WTC11 (cell line): ENCODE measurements at regions not wholly inside any gene's neighbourhood (a gene's known extent, or its start where the extent isn't known, plus 50 kb on each side); places are given as distances from the start of the nearest gene placed in this dataset.

Experiments used
- ATAC-seq: fragments of 200-7000 bp; cut with Tn5 transposase; 2 replicates; pipeline ENCODE4 v1.10.0; 2021; ENCODE audit warnings: mild to moderate bottlenecking, moderate library complexity
- CTCF ChIA-PET: fragments of 300-600 bp; sonication (Branson Sonifier 250); formaldehyde crosslinking; loops from one replicate; lab custom pipeline; 2021; ENCODE audit warnings: antibody characterized with exemption; lab: Charles Lee
- POLR2A ChIA-PET: fragments of 350-600 bp; sonication (Branson Sonifier 250); formaldehyde crosslinking; loops from one replicate; lab custom pipeline; 2021; ENCODE audit warnings: antibody characterized with exemption; lab: Charles Lee
- DNase-seq: peaks from one replicate; pipeline ENCODE4 v3.0.0; 2021; ENCODE audit warnings: low spot score
- H3K27ac Mint-ChIP-seq: 2 replicates; pipeline ENCODE4 v1.8.0; 2021; ENCODE audit warnings: mixed read lengths
- H3K27me3 Mint-ChIP-seq: 2 replicates; pipeline ENCODE4 v1.8.0; 2021; ENCODE audit warnings: low read depth, mild to moderate bottlenecking, moderate library complexity, mixed read lengths
- H3K36me3 Mint-ChIP-seq: 2 replicates; pipeline ENCODE4 v1.8.0; 2021; ENCODE audit warnings: mixed read lengths
- H3K4me1 Mint-ChIP-seq: 2 replicates; pipeline ENCODE4 v1.8.0; 2022; ENCODE audit warnings: mixed read lengths
- H3K4me3 Mint-ChIP-seq: 2 replicates; pipeline ENCODE4 v1.8.0; 2021; ENCODE audit warnings: mild to moderate bottlenecking, moderate library complexity, mixed read lengths
- H3K9me3 Mint-ChIP-seq: 2 replicates; pipeline ENCODE4 v1.8.0; 2021; ENCODE audit warnings: mixed read lengths
- ATF1 ChIP-seq: sonication (generic); formaldehyde crosslinking; IDR thresholded peaks from 2 replicates; pipeline ENCODE4 v1.8.1; 2023; ENCODE audit warnings: mild to moderate bottlenecking, moderate library complexity, missing genetic modification reagents
- CREB1 ChIP-seq: sonication (generic); formaldehyde crosslinking; IDR thresholded peaks from 2 replicates; pipeline ENCODE4 v1.8.0; 2023; ENCODE audit warnings: mild to moderate bottlenecking, missing genetic modification reagents
- ELF4 ChIP-seq: sonication (generic); formaldehyde crosslinking; IDR thresholded peaks from 2 replicates; pipeline ENCODE4 v1.8.1; 2022; ENCODE audit warnings: low read depth, mild to moderate bottlenecking, moderate library complexity, missing genetic modification reagents
- ESRRA ChIP-seq: sonication (generic); formaldehyde crosslinking; IDR thresholded peaks from 2 replicates; pipeline ENCODE4 v1.8.1; 2022; ENCODE audit warnings: mild to moderate bottlenecking, missing genetic modification reagents, borderline replicate concordance
- ETV6 ChIP-seq: sonication (generic); formaldehyde crosslinking; IDR thresholded peaks from 2 replicates; pipeline ENCODE4 v1.8.1; 2022; ENCODE audit warnings: mild to moderate bottlenecking, missing genetic modification reagents
- NR3C1 ChIP-seq: sonication (generic); formaldehyde crosslinking; conservative IDR thresholded peaks from 2 replicates; pipeline ENCODE4 v1.8.1; 2023; ENCODE audit warnings: low read depth, mild to moderate bottlenecking, missing genetic modification reagents
- OVOL2 ChIP-seq: fragments of 250-450 bp; sonication (Bioruptor Pico); IDR thresholded peaks from 2 replicates; pipeline ENCODE4 v1.9.0; 2021; ENCODE audit warnings: mild to moderate bottlenecking, borderline replicate concordance
- SOX15 ChIP-seq: fragments of 250-450 bp; sonication (Bioruptor Pico); IDR thresholded peaks from 2 replicates; pipeline ENCODE4 v1.9.0; 2021; ENCODE audit warnings: mild to moderate bottlenecking
- TEAD1 ChIP-seq: sonication (generic); formaldehyde crosslinking; IDR thresholded peaks from 2 replicates; pipeline ENCODE4 v1.8.0; 2022; ENCODE audit warnings: mild to moderate bottlenecking, missing genetic modification reagents
- TEAD4 ChIP-seq: sonication (generic); formaldehyde crosslinking; IDR thresholded peaks from 2 replicates; pipeline ENCODE4 v1.8.0; 2022; ENCODE audit warnings: mild to moderate bottlenecking, missing genetic modification reagents
- ZBTB21 ChIP-seq: sonication (generic); formaldehyde crosslinking; IDR thresholded peaks from 2 replicates; pipeline ENCODE4 v1.8.1; 2023; ENCODE audit warnings: mild to moderate bottlenecking, missing genetic modification reagents, borderline replicate concordance
- ZNF263 ChIP-seq: sonication (generic); formaldehyde crosslinking; IDR thresholded peaks from 2 replicates; pipeline ENCODE4 v1.8.1; 2022; ENCODE audit warnings: low read depth, mild to moderate bottlenecking, moderate library complexity, missing genetic modification reagents
- ZNF396 ChIP-seq: fragments of 250-450 bp; sonication (Bioruptor Pico); IDR thresholded peaks from 2 replicates; pipeline ENCODE4 v1.8.0; 2021; ENCODE audit warnings: mild to moderate bottlenecking, moderate library complexity, borderline replicate concordance
- ZNF416 ChIP-seq: fragments of 250-450 bp; sonication (Bioruptor Pico); IDR thresholded peaks from 2 replicates; pipeline ENCODE4 v1.9.0; 2021; ENCODE audit warnings: mild to moderate bottlenecking, inconsistent platforms
- TF ChIP-seq, protein P1 (sequence below): sonication (generic); formaldehyde crosslinking; IDR thresholded peaks from 2 replicates; pipeline ENCODE4 v1.8.0; 2022; ENCODE audit warnings: mild to moderate bottlenecking, missing genetic modification reagents
- TF ChIP-seq, protein P2 (sequence below): fragments of 250-450 bp; sonication (Bioruptor Pico); IDR thresholded peaks from 2 replicates; pipeline ENCODE4 v1.9.0; 2021; ENCODE audit warnings: mild to moderate bottlenecking, borderline replicate concordance
- TF ChIP-seq, protein P3 (sequence below): sonication (generic); formaldehyde crosslinking; IDR thresholded peaks from 2 replicates; pipeline ENCODE4 v1.8.1; 2022; ENCODE audit warnings: missing genetic modification reagents, borderline replicate concordance
- TF ChIP-seq, protein P4 (sequence below): fragments of 250-450 bp; sonication (Bioruptor Pico); IDR thresholded peaks from 2 replicates; pipeline ENCODE4 v1.9.0; 2021; ENCODE audit warnings: moderate library complexity, mild to moderate bottlenecking, inconsistent platforms, borderline replicate concordance

DNA sequence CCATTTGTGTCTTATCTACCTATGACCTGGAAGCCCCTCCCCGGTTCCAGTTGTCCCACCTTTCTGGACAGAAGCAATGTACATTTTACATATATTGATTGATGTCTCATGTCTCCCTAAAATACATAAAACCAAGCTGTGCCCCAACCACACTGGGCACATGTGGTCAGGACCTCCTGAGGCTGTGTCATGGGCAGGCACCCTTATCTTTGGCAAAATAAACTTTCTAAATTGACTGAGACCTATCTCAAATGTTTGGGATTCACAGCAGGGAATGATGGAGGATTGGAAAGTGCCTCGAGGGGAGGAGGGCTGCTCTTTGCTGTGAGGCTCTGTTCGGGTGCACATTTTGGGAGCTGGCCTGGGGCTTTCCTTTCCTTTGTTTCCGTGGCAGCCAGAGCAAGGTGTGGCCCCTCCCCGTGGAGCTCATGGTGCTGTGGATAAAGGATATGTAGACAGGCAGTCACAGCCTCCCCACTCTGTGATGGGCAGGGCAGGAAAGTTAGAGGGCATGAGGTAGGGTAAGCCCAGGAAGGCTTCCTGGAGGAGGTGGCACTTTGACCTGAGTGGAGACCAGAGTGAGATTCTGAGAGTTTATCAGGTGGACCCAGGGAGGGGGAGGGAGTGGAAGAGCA, 615.6 kb downstream of the TBC1D22A start (continued):
- TF ChIP-seq, protein P1, sequence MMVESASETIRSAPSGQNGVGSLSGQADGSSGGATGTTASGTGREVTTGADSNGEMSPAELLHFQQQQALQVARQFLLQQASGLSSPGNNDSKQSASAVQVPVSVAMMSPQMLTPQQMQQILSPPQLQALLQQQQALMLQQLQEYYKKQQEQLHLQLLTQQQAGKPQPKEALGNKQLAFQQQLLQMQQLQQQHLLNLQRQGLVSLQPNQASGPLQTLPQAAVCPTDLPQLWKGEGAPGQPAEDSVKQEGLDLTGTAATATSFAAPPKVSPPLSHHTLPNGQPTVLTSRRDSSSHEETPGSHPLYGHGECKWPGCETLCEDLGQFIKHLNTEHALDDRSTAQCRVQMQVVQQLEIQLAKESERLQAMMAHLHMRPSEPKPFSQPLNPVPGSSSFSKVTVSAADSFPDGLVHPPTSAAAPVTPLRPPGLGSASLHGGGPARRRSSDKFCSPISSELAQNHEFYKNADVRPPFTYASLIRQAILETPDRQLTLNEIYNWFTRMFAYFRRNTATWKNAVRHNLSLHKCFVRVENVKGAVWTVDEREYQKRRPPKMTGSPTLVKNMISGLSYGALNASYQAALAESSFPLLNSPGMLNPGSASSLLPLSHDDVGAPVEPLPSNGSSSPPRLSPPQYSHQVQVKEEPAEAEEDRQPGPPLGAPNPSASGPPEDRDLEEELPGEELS (CRISPR knock-in tag) = no peak
- TF ChIP-seq, protein P2, sequence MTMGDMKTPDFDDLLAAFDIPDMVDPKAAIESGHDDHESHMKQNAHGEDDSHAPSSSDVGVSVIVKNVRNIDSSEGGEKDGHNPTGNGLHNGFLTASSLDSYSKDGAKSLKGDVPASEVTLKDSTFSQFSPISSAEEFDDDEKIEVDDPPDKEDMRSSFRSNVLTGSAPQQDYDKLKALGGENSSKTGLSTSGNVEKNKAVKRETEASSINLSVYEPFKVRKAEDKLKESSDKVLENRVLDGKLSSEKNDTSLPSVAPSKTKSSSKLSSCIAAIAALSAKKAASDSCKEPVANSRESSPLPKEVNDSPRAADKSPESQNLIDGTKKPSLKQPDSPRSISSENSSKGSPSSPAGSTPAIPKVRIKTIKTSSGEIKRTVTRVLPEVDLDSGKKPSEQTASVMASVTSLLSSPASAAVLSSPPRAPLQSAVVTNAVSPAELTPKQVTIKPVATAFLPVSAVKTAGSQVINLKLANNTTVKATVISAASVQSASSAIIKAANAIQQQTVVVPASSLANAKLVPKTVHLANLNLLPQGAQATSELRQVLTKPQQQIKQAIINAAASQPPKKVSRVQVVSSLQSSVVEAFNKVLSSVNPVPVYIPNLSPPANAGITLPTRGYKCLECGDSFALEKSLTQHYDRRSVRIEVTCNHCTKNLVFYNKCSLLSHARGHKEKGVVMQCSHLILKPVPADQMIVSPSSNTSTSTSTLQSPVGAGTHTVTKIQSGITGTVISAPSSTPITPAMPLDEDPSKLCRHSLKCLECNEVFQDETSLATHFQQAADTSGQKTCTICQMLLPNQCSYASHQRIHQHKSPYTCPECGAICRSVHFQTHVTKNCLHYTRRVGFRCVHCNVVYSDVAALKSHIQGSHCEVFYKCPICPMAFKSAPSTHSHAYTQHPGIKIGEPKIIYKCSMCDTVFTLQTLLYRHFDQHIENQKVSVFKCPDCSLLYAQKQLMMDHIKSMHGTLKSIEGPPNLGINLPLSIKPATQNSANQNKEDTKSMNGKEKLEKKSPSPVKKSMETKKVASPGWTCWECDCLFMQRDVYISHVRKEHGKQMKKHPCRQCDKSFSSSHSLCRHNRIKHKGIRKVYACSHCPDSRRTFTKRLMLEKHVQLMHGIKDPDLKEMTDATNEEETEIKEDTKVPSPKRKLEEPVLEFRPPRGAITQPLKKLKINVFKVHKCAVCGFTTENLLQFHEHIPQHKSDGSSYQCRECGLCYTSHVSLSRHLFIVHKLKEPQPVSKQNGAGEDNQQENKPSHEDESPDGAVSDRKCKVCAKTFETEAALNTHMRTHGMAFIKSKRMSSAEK (CRISPR knock-in tag) = no peak
- TF ChIP-seq NR3C1 (CRISPR knock-in tag) = no peak
- no peak for TF ChIP-seq ZNF416
- no peak for TF ChIP-seq ESRRA
- TF ChIP-seq ZBTB21 (CRISPR knock-in tag) = no peak
- TF ChIP-seq ETV6 (CRISPR knock-in tag) = no peak
- TF ChIP-seq ZNF263 (CRISPR knock-in tag) = no peak
- TF ChIP-seq, protein P3, sequence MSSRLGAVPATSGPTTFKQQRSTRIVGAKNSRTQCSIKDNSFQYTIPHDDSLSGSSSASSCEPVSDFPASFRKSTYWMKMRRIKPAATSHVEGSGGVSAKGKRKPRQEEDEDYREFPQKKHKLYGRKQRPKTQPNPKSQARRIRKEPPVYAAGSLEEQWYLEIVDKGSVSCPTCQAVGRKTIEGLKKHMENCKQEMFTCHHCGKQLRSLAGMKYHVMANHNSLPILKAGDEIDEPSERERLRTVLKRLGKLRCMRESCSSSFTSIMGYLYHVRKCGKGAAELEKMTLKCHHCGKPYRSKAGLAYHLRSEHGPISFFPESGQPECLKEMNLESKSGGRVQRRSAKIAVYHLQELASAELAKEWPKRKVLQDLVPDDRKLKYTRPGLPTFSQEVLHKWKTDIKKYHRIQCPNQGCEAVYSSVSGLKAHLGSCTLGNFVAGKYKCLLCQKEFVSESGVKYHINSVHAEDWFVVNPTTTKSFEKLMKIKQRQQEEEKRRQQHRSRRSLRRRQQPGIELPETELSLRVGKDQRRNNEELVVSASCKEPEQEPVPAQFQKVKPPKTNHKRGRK (CRISPR knock-in tag) = no peak
- no peak for TF ChIP-seq ELF4 (CRISPR knock-in tag)
- TF ChIP-seq OVOL2 = no peak
- TF ChIP-seq, all 79 proteins: peak for 0

- no peaks in the 10 kb centered on the region for H3K4me1 Mint-ChIP-seq
- CTCF ChIA-PET = no interaction called here
- peaks cover 26% of the 10 kb centered on the region for H3K9me3 Mint-ChIP-seq
Observed at GRCh38 chr22:47376901-47377505, 614.6 kb downstream of the TBC1D22A start.

GRCh38 chr22:47376322-47376700, 613.9 kb downstream of the TBC1D22A start:
- TF ChIP-seq NR3C1 (CRISPR knock-in tag) = no peak
- no peak for TF ChIP-seq ETV6 (CRISPR knock-in tag)
- TF ChIP-seq CREB1 (CRISPR knock-in tag) = no peak
- TF ChIP-seq TEAD1 = no peak
- TF ChIP-seq OVOL2 = no peak
- no peak for TF ChIP-seq ZNF396 (CRISPR knock-in tag)
- no peak for TF ChIP-seq TEAD4 (CRISPR knock-in tag)
- TF ChIP-seq ZNF263 (CRISPR knock-in tag) = no peak
- Mint-ChIP-seq H3K4me3 (no peak overlapping the region), H3K4me1 (no peaks in the 10 kb centered on the region), H3K27ac (no peak overlapping the region), H3K36me3 (peaks cover 18% of the 10 kb centered on the region), H3K27me3 (peaks cover 30% of the 10 kb centered on the region), H3K9me3 (peaks cover 19% of the 10 kb centered on the region)
- ATAC-seq (no peak), DNase-seq (no peak)
- CTCF ChIA-PET = no interaction called here
- POLR2A ChIA-PET = no interaction called here

More at GRCh38 chr22:47376901-47377505, 614.6 kb downstream of the TBC1D22A start:
- ATAC-seq (no peak), DNase-seq (no peak)
- TF ChIP-seq, protein P4, sequence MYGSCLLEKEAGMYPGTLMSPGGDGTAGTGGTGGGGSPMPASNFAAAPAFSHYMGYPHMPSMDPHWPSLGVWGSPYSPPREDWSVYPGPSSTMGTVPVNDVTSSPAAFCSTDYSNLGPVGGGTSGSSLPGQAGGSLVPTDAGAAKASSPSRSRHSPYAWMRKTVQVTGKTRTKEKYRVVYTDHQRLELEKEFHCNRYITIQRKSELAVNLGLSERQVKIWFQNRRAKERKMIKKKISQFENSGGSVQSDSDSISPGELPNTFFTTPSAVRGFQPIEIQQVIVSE (CRISPR knock-in tag) = no peak
- no peak for TF ChIP-seq ESRRA
- no peak for TF ChIP-seq ZNF396 (CRISPR knock-in tag)
- TF ChIP-seq ZNF416 = no peak
- TF ChIP-seq ATF1 (CRISPR knock-in tag) = no peak
- TF ChIP-seq SOX15 (CRISPR knock-in tag) = no peak
- peaks cover 30% of the 10 kb centered on the region for H3K27me3 Mint-ChIP-seq
- peaks cover 18% of the 10 kb centered on the region for H3K36me3 Mint-ChIP-seq
- no peak overlapping the region for H3K27ac Mint-ChIP-seq
- no peak overlapping the region for H3K4me3 Mint-ChIP-seq
- POLR2A ChIA-PET = no interaction called here
